ENCODE measurements at regions not wholly inside any gene's neighbourhood (a gene's known extent, or its start where the extent isn't known, plus 50 kb on each side); places are given as distances from the start of the nearest gene placed in this dataset.
"Not testable (repeated sequence)": the region's sequence is repeated elsewhere in the genome, so short reads cannot be mapped to it uniquely, and the experiment has no call there.

GRCh38 chr9:84527060-84527720, 142.3 kb upstream of the NTRK2 start:
- H3K27ac ChIP-seq; ATAC-seq; DNase-seq (ENCODE audit: low read depth in 1 of 2, low spot score in 1 of 2); CTCF ChIA-PET; H3K4me2 ChIP-seq; FAIRE-seq; H3K4me3 ChIP-seq; POLR2A ChIA-PET; H3K4me1 ChIP-seq; H3K9me3 ChIP-seq: not testable (repeated sequence)
- WGBS (ENCODE audit: missing lambda C conversion rate), result 53% methylated on average over 11 of the region's 49 CpGs

DNA sequence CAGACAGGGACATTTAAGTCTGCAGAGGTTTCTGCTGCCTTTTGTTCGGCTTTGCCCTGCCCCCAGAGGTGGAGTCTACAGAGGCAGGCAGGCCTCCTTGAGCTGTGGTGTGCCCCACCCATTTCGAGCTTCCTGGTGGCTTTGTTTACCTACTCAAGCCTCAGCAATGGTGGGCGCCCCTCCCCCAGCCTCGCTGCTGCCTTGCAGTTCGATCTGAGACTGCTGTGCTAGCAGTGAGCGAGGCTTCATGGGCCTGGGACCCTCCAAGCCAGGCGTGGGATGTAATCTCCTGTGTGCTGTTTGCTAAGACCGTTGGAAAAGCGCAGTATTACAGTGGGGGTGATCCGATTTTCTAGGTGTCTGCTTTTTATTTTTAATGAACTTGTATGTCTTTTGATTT, 133.6 kb upstream of the NTRK2 start:
- H3K4me2 ChIP-seq; ATAC-seq; FAIRE-seq; H3K4me1 ChIP-seq; CTCF ChIA-PET; H3K27ac ChIP-seq; H3K9me3 ChIP-seq; POLR2A ChIA-PET; H3K4me3 ChIP-seq; DNase-seq (ENCODE audit: low read depth in 1 of 2, low spot score in 1 of 2): not testable (repeated sequence)
- WGBS (ENCODE audit: missing lambda C conversion rate), result 5% methylated on average over 9 of the region's 10 CpGs

DNA sequence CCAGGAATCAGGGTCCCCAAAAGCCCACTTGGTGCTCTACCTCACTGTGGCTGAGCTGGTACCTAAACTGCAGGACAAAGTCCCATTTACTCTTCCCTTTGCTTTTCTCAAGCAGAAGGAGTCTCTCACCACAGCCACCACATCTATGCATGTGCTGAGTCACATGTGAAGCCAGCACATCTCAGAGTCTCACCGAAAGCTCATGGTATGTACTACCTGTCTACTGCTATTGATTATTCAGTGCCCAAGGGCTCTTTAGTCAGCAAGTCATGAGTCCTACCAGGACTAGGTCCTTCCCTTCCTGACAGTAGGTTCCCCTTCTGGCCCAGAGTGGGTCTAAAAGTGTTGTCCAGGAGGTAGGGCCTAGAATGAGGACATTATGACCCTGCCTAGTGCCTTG, 130.7 kb upstream of the NTRK2 start:
- Histone ChIP-seq H3K27ac (no peak overlapping the region), H3K4me3 (no peak overlapping the region), H3K4me1 (no peaks in the 10 kb centered on the region), H3K4me2 (no peak overlapping the region), H3K9me3 (no peaks in the 10 kb centered on the region)
- no peak for ATAC-seq
- no peak for DNase-seq (ENCODE audit: low read depth in 1 of 2, low spot score in 1 of 2)
- CTCF ChIA-PET, result no interaction called here
- no peak for FAIRE-seq
- 17% methylated on average over 1 of the region's 1 CpG for WGBS (ENCODE audit: missing lambda C conversion rate)
- POLR2A ChIA-PET, result no interaction called here
- TF ChIP-seq MYC (IDR thresholded peaks at IDR 0.05; ENCODE audit: borderline replicate concordance, low read length), result no peak
- TF ChIP-seq POLR2AphosphoS2 (conservative IDR thresholded peaks at IDR 0.05; ENCODE audit: low read length), result no peak
- no peak for TF ChIP-seq HMGXB4 (CRISPR knock-in tag; IDR thresholded peaks at IDR 0.05; ENCODE audit: borderline replicate concordance)
- no peak for TF ChIP-seq EHF (CRISPR knock-in tag; IDR thresholded peaks at IDR 0.05)
- no peak for TF ChIP-seq MAX (IDR thresholded peaks at IDR 0.05)
- no peak for TF ChIP-seq HDAC2 (IDR thresholded peaks at IDR 0.05)
- no peak for TF ChIP-seq FOXS1 (CRISPR knock-in tag; IDR thresholded peaks at IDR 0.05)
- TF ChIP-seq RARB (CRISPR knock-in tag; IDR thresholded peaks at IDR 0.05), result no peak
- TF ChIP-seq HOXB5 (CRISPR knock-in tag; IDR thresholded peaks at IDR 0.05), result no peak
- TF ChIP-seq KDM1A (IDR thresholded peaks at IDR 0.05; ENCODE audit: low read depth), result no peak

- H3K9me3 ChIP-seq, result no peaks in the 10 kb centered on the region
- no peak overlapping the region for H3K4me3 ChIP-seq
- DNase-seq (ENCODE audit: low read depth in 1 of 2, low spot score in 1 of 2) (no peak), FAIRE-seq (no peak), ATAC-seq (no peak)
- WGBS (ENCODE audit: missing lambda C conversion rate), result 26% methylated on average over 3 of the region's 3 CpGs
- ChIA-PET POLR2A (no interaction called here), CTCF (no interaction called here)
- TF ChIP-seq HMGXB4 (CRISPR knock-in tag; IDR thresholded peaks at IDR 0.05; ENCODE audit: borderline replicate concordance) (no peak), MYC (IDR thresholded peaks at IDR 0.05; ENCODE audit: borderline replicate concordance, low read length) (no peak), FOSL2 (IDR thresholded peaks at IDR 0.05) (no peak), FOSL2 (CRISPR knock-in tag; IDR thresholded peaks at IDR 0.05) (no peak), HOXB5 (CRISPR knock-in tag; IDR thresholded peaks at IDR 0.05) (no peak), RFX5 (IDR thresholded peaks at IDR 0.05) (no peak)
- H3K4me1 ChIP-seq, result no peaks in the 10 kb centered on the region
- H3K27ac ChIP-seq, result no peak overlapping the region
- no peak overlapping the region for H3K4me2 ChIP-seq
These were observed 127.0 kb upstream of the NTRK2 start for GRCh38 chr9:84542554-84542953.

Measured in A549 (cell line).